ENCODE measurements at regions not wholly inside any gene's neighbourhood (a gene's known extent, or its start where the extent isn't known, plus 50 kb on each side); places are given as distances from the start of the nearest gene placed in this dataset.

DNA sequence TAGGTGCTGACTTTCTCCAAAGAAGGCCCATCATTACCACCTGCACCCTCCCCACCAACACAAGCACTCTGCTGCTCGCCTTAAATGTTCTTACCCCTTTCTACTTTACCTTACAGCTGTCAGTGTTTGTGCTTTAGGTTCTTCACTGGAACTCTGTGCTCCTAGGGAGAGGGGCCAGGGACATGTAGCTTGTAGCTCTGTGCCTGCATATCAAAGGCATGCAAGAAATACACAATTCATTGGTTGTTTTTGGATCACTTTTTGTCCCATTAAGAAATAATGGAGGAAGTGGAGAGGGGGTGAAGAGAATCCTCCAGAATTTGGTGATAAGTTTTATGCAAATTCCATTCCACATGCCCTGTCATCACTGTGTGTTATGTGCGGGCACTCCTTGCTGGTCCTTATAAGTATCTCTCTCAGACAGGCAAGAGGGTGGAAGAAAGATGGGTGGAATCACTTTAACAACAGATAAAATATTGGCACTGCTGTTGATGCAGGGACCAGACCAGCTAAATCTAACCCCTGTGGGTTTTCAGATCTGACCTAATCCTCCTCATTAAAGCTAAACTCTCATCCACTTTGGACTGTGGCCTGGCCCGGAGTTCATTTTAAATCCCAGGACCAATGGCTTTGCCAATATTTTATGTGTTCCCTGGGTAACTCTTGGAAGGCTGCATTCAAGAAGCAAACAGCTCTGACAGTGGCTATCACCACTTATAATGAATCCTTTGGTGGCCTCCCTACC is 375.8 kb upstream of the NFE2L3 start:
- ATAC-seq (ENCODE audit: insufficient read depth, low read depth) (no peak), DNase-seq (no peak)
- Histone ChIP-seq H4K20me1 (ENCODE audit: insufficient read depth, low read length) (no peaks in the 10 kb centered on the region), H3K79me2 (ENCODE audit: insufficient read depth, low read length) (no peaks in the 10 kb centered on the region), H3K27ac (ENCODE audit: low read length) (no peak overlapping the region), H3K36me3 (ENCODE audit: insufficient read depth, low read length) (no peaks in the 10 kb centered on the region), H3K9ac (ENCODE audit: low read depth, low read length) (no peak overlapping the region), H3K4me2 (ENCODE audit: insufficient read depth, low read length) (no peak overlapping the region), H2AFZ (ENCODE audit: low read depth, low read length) (no peak overlapping the region), H3K9me3 (ENCODE audit: insufficient read depth, low read length, severe bottlenecking) (no peaks in the 10 kb centered on the region), H3K4me3 (ENCODE audit: low read depth in 1 of 2, low read length in 2 of 2) (no peak overlapping the region), H3K27me3 (ENCODE audit: insufficient read depth, low read length, poor library complexity) (peaks cover 3% of the 10 kb centered on the region), H3K4me1 (ENCODE audit: insufficient read depth, low read length) (no peaks in the 10 kb centered on the region)
- TF ChIP-seq, protein P1, sequence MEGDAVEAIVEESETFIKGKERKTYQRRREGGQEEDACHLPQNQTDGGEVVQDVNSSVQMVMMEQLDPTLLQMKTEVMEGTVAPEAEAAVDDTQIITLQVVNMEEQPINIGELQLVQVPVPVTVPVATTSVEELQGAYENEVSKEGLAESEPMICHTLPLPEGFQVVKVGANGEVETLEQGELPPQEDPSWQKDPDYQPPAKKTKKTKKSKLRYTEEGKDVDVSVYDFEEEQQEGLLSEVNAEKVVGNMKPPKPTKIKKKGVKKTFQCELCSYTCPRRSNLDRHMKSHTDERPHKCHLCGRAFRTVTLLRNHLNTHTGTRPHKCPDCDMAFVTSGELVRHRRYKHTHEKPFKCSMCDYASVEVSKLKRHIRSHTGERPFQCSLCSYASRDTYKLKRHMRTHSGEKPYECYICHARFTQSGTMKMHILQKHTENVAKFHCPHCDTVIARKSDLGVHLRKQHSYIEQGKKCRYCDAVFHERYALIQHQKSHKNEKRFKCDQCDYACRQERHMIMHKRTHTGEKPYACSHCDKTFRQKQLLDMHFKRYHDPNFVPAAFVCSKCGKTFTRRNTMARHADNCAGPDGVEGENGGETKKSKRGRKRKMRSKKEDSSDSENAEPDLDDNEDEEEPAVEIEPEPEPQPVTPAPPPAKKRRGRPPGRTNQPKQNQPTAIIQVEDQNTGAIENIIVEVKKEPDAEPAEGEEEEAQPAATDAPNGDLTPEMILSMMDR (IDR thresholded peaks at IDR 0.05; ENCODE audit: borderline replicate concordance, extremely low read depth, low read length, poor library complexity, severe bottlenecking): no peak
- TF ChIP-seq EZH2 (IDR thresholded peaks at IDR 0.05; ENCODE audit: borderline replicate concordance, low read depth, low read length, severe bottlenecking): no peak

DNA sequence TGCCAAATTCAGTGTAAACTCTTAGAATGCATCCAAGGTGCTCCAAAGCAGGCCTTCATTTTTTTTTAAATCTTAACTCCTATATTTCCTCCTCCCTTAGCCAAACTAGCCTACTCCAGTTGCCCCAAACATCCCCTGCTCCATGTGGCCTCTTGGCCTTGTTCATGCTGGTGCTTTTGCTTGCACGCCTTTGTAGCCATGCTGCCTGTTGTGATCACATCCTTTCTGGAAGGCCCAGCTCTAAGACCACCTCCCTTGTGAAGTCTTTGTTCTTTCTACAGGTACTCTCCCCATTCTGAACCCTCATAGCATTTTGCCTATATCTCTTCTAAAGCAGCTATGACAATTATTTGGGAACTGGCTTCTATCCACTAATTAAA is 375.3 kb upstream of the NFE2L3 start:
- H3K9ac ChIP-seq (ENCODE audit: low read depth, low read length): no peak overlapping the region
- no peak overlapping the region for H3K4me3 ChIP-seq (ENCODE audit: low read depth in 1 of 2, low read length in 2 of 2)
- no peak for ATAC-seq (ENCODE audit: insufficient read depth, low read depth)
- DNase-seq: no peak
- peaks cover 5% of the 10 kb centered on the region for H3K27me3 ChIP-seq (ENCODE audit: insufficient read depth, low read length, poor library complexity)
- no peak for TF ChIP-seq EZH2 (IDR thresholded peaks at IDR 0.05; ENCODE audit: borderline replicate concordance, low read depth, low read length, severe bottlenecking)
- TF ChIP-seq, protein P1 (IDR thresholded peaks at IDR 0.05; ENCODE audit: borderline replicate concordance, extremely low read depth, low read length, poor library complexity, severe bottlenecking): no peak
- H3K4me2 ChIP-seq (ENCODE audit: insufficient read depth, low read length): no peak overlapping the region
- no peak overlapping the region for H3K27ac ChIP-seq (ENCODE audit: low read length)
- no peaks in the 10 kb centered on the region for H3K4me1 ChIP-seq (ENCODE audit: insufficient read depth, low read length)
- no peaks in the 10 kb centered on the region for H3K79me2 ChIP-seq (ENCODE audit: insufficient read depth, low read length)
- no peaks in the 10 kb centered on the region for H3K9me3 ChIP-seq (ENCODE audit: insufficient read depth, low read length, severe bottlenecking)
- no peaks in the 10 kb centered on the region for H3K36me3 ChIP-seq (ENCODE audit: insufficient read depth, low read length)
- H4K20me1 ChIP-seq (ENCODE audit: insufficient read depth, low read length): no peaks in the 10 kb centered on the region
- H2AFZ ChIP-seq (ENCODE audit: low read depth, low read length): no peak overlapping the region

DNA sequence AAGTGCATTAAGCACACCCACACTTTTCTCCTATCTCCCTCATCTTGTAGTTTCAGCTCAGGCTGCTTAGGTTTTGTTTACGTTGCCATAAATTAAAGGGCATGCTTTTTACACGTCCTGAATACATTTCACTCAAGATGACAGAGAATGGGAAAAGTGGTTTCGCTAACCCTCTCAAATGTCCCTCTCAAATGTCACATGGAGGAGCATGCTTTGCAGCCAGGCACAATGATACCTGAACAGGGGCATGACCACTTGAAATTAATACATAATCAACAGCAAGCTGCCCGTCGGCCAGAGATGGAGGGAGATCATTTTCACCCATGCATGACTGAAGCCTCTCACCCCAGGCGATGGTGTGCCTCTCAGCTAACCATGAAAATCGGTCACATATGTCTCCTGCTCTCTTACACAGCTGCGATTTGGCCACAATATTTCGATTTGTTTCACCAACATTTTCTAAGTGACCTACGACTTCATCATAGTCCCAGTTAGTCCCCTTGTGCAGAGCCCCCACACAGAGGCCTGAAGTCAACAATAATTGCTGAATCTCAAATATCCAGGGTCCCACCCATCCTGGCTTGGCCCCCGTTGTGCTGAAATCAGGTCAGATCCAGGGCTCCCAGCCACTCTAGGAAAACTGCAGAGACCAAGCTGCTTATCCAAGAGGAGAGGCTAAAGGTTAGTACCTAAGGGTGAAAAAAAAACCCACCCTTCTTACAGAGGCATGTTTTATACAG is 373.9 kb upstream of the NFE2L3 start:
- H3K36me3 ChIP-seq (ENCODE audit: insufficient read depth, low read length): no peaks in the 10 kb centered on the region
- H3K79me2 ChIP-seq (ENCODE audit: insufficient read depth, low read length): no peaks in the 10 kb centered on the region
- H3K4me3 ChIP-seq (ENCODE audit: low read depth in 1 of 2, low read length in 2 of 2): no peak overlapping the region
- ATAC-seq (ENCODE audit: insufficient read depth, low read depth): no peak
- TF ChIP-seq, protein P1 (IDR thresholded peaks at IDR 0.05; ENCODE audit: borderline replicate concordance, extremely low read depth, low read length, poor library complexity, severe bottlenecking): no peak
- TF ChIP-seq EZH2 (IDR thresholded peaks at IDR 0.05; ENCODE audit: borderline replicate concordance, low read depth, low read length, severe bottlenecking): no peak
- H3K9me3 ChIP-seq (ENCODE audit: insufficient read depth, low read length, severe bottlenecking): no peaks in the 10 kb centered on the region
- no peaks in the 10 kb centered on the region for H4K20me1 ChIP-seq (ENCODE audit: insufficient read depth, low read length)
- no peak overlapping the region for H3K27ac ChIP-seq (ENCODE audit: low read length)
- H2AFZ ChIP-seq (ENCODE audit: low read depth, low read length): no peak overlapping the region
- no peak for DNase-seq
- no peak overlapping the region for H3K9ac ChIP-seq (ENCODE audit: low read depth, low read length)
- peaks cover 5% of the 10 kb centered on the region for H3K27me3 ChIP-seq (ENCODE audit: insufficient read depth, low read length, poor library complexity)
- H3K4me1 ChIP-seq (ENCODE audit: insufficient read depth, low read length): no peaks in the 10 kb centered on the region
- H3K4me2 ChIP-seq (ENCODE audit: insufficient read depth, low read length): no peak overlapping the region
